H1 (cell line): ENCODE measurements at regions not wholly inside any gene's neighbourhood (a gene's known extent, or its start where the extent isn't known, plus 50 kb on each side); places are given as distances from the start of the nearest gene placed in this dataset.

Experiments used
- BRCA1 ChIP-seq: IDR thresholded peaks from 2 replicates; pipeline ENCODE4 v1.6.1; 2012; ENCODE audit warnings: low read depth, low read length, improper control_type of control experiment
- HDAC2 ChIP-seq, 2 experiments: fragments of 300-600 bp in 1 of 2; sonication (generic) in 1 of 2; IDR thresholded peaks; 2 replicates each; pipeline ENCODE4 v1.6.1; 2011 to 2012; ENCODE audit warnings: low read depth in 2 of 2, low read length in 2 of 2, mild to moderate bottlenecking in 2 of 2, moderate library complexity in 2 of 2, borderline replicate concordance in 1 of 2, inconsistent platforms in 1 of 2
- NRF1 ChIP-seq: IDR thresholded peaks from 2 replicates; pipeline ENCODE4 v1.6.1; 2011; ENCODE audit warnings: mild to moderate bottlenecking, low read depth, low read length, improper control_type of control experiment
- SRF ChIP-seq: IDR thresholded peaks from 2 replicates; pipeline ENCODE4 v1.6.1; 2011; ENCODE audit warnings: mild to moderate bottlenecking, low read depth, low read length, moderate library complexity

DNA sequence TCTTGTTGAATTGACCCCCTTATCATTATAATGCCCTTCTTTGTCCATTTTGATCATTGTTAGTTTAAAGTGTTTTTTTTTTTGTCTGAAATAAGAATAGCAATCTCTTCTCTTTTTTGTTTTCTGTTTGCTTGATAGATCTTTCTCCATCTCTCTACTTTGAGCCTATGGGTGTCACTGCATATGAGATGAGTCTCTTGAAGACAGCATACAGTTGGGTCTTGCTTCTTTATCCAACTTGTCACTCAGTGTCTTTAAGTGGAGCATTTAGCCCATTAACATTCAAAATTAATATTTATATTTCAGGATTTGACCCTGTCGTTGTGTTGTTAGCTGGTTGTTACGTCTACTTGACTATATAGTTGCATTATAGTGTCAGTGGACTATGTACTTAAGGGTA lies 135.4 kb downstream of the HMHB1 start (continued):
- TF ChIP-seq HDAC2 (IDR thresholded peaks at IDR 0.05; ENCODE audit: borderline replicate concordance in 1 of 2, low read depth in 2 of 2, low read length in 2 of 2) (no peak), NRF1 (no peak), SRF (no peak), BRCA1 (no peak)
